ENCODE measurements at regions not wholly inside any gene's neighbourhood (a gene's known extent, or its start where the extent isn't known, plus 50 kb on each side); places are given as distances from the start of the nearest gene placed in this dataset.

DNA sequence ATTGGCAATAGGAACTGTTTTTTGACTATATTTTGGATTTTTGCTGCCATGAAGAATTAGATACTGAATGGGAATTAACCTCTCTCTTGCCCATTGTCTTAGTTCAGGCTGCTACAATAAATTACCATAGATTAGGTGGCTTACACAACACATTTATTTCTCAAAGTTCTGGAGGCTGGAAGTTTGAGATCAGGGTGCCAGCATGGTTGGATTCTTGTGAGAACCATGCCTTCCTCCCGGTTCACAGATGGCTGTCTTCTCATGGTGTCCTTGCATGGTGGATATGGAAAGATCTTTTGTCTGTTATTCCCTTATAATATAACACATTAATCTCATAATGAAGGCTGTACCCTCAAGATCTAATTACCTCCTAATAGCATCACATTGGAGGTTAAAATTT is 836.4 kb downstream of the SLC4A3 start:
- in situ Hi-C loops (cut with HindIII; ENCODE audit: low pct_ligation_motif_present, low sequenced_read_pairs), result no loop called here
- no peak for DNase-seq
- Histone ChIP-seq H3K27ac (no peak overlapping the region), H3K4me3 (ENCODE audit: low read depth, low read length) (no peak overlapping the region), H3K36me3 (replicated peaks) (no peaks in the 10 kb centered on the region), H3K27me3 (replicated peaks) (no peaks in the 10 kb centered on the region)
- TF ChIP-seq, protein P1, sequence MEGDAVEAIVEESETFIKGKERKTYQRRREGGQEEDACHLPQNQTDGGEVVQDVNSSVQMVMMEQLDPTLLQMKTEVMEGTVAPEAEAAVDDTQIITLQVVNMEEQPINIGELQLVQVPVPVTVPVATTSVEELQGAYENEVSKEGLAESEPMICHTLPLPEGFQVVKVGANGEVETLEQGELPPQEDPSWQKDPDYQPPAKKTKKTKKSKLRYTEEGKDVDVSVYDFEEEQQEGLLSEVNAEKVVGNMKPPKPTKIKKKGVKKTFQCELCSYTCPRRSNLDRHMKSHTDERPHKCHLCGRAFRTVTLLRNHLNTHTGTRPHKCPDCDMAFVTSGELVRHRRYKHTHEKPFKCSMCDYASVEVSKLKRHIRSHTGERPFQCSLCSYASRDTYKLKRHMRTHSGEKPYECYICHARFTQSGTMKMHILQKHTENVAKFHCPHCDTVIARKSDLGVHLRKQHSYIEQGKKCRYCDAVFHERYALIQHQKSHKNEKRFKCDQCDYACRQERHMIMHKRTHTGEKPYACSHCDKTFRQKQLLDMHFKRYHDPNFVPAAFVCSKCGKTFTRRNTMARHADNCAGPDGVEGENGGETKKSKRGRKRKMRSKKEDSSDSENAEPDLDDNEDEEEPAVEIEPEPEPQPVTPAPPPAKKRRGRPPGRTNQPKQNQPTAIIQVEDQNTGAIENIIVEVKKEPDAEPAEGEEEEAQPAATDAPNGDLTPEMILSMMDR (IDR thresholded peaks at IDR 0.05; ENCODE audit: low read depth, low read length, missing control alignments), result no peak

- in situ Hi-C loops (cut with HindIII; ENCODE audit: low pct_ligation_motif_present, low sequenced_read_pairs), result no loop called here
- Histone ChIP-seq H3K36me3 (replicated peaks) (no peaks in the 10 kb centered on the region), H3K4me3 (ENCODE audit: low read depth, low read length) (no peak overlapping the region), H3K27ac (no peak overlapping the region), H3K27me3 (replicated peaks) (no peaks in the 10 kb centered on the region)
- DNase-seq, result no peak
- TF ChIP-seq, protein P1 (IDR thresholded peaks at IDR 0.05; ENCODE audit: low read depth, low read length, missing control alignments), result no peak
These were observed 838.3 kb downstream of the SLC4A3 start for GRCh38 chr2:220465700-220466099.

DNA sequence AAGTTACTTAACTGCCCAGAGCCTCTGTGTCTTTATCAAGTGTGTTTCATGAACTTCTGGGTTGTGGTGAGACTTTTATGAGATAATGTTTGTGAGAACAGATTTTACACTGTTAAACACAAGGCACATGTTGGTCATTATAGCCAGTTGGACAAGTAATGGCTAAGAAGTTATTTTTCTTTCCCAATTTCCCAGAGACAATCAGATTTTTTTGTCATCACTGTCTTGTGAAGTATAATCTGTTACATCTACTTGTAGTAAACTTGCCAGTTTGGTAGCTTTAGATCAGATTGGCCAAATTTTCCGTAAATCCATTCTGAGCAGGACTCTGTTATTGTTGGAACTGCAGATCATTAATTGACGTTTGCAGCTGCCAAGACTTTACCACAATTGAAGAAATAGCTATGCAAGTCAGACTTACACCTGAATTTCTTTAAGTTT is 838.8 kb downstream of the SLC4A3 start:
- in situ Hi-C loops (cut with HindIII; ENCODE audit: low pct_ligation_motif_present, low sequenced_read_pairs), result no loop called here
- Histone ChIP-seq H3K27me3 (replicated peaks) (no peaks in the 10 kb centered on the region), H3K4me3 (ENCODE audit: low read depth, low read length) (no peak overlapping the region), H3K27ac (no peak overlapping the region), H3K36me3 (replicated peaks) (no peaks in the 10 kb centered on the region)
- DNase-seq, result no peak
- TF ChIP-seq, protein P1 (IDR thresholded peaks at IDR 0.05; ENCODE audit: low read depth, low read length, missing control alignments), result no peak

- H3K36me3 ChIP-seq (replicated peaks), result no peaks in the 10 kb centered on the region
- no peaks in the 10 kb centered on the region for H3K27me3 ChIP-seq (replicated peaks)
- TF ChIP-seq, protein P1 (IDR thresholded peaks at IDR 0.05; ENCODE audit: low read depth, low read length, missing control alignments), result no peak
- peak; percentile 57 for DNase-seq
- in situ Hi-C loops (cut with HindIII; ENCODE audit: low pct_ligation_motif_present, low sequenced_read_pairs), result no loop called here
- no peak overlapping the region for H3K4me3 ChIP-seq (ENCODE audit: low read depth, low read length)
- H3K27ac ChIP-seq, result no peak overlapping the region
These were observed 841.8 kb downstream of the SLC4A3 start for GRCh38 chr2:220469201-220469600.

- Histone ChIP-seq H3K27me3 (replicated peaks) (no peaks in the 10 kb centered on the region), H3K4me3 (ENCODE audit: low read depth, low read length) (no peak overlapping the region), H3K36me3 (replicated peaks) (no peaks in the 10 kb centered on the region), H3K27ac (no peak overlapping the region)
- TF ChIP-seq, protein P1 (IDR thresholded peaks at IDR 0.05; ENCODE audit: low read depth, low read length, missing control alignments), result no peak
- DNase-seq, result no peak
- in situ Hi-C loops (cut with HindIII; ENCODE audit: low pct_ligation_motif_present, low sequenced_read_pairs), result no loop called here
These were observed 846.2 kb downstream of the SLC4A3 start for GRCh38 chr2:220473611-220474010.

- TF ChIP-seq, protein P1 (IDR thresholded peaks at IDR 0.05; ENCODE audit: low read depth, low read length, missing control alignments), result no peak
- no peak for DNase-seq
- Histone ChIP-seq H3K36me3 (replicated peaks) (no peaks in the 10 kb centered on the region), H3K4me3 (ENCODE audit: low read depth, low read length) (no peak overlapping the region), H3K27ac (no peak overlapping the region), H3K27me3 (replicated peaks) (no peaks in the 10 kb centered on the region)
- in situ Hi-C loops (cut with HindIII; ENCODE audit: low pct_ligation_motif_present, low sequenced_read_pairs), result no loop called here
These were observed 849.4 kb downstream of the SLC4A3 start for GRCh38 chr2:220476877-220477276.
